ENCODE measurements at regions not wholly inside any gene's neighbourhood (a gene's known extent, or its start where the extent isn't known, plus 50 kb on each side); places are given as distances from the start of the nearest gene placed in this dataset.

DNA sequence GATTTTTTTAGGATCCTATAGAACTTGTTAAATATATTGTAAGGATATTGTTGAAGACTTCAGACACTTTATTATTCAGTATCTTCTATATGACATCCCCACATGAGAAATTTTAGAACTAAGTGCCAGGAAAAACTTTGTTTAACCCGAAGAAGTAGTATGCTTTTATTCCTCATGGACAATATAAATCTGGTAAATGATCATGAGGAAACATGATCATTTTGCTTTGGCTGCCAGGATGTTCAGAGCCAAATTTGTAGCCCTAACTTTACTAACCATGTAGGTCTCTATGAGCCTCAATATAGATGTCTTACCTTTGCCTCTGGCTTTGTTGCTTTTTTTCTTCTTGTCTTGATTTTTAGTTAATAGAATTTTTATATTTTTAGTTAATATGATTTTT, 77.8 kb upstream of the TEX13D start:
- 50 to 81% (median 67%) methylated on average over 1 of the region's 1 CpG for WGBS, 4 donors
- H3K27ac ChIP-seq = no peak overlapping the region
- TF ChIP-seq, protein P1, sequence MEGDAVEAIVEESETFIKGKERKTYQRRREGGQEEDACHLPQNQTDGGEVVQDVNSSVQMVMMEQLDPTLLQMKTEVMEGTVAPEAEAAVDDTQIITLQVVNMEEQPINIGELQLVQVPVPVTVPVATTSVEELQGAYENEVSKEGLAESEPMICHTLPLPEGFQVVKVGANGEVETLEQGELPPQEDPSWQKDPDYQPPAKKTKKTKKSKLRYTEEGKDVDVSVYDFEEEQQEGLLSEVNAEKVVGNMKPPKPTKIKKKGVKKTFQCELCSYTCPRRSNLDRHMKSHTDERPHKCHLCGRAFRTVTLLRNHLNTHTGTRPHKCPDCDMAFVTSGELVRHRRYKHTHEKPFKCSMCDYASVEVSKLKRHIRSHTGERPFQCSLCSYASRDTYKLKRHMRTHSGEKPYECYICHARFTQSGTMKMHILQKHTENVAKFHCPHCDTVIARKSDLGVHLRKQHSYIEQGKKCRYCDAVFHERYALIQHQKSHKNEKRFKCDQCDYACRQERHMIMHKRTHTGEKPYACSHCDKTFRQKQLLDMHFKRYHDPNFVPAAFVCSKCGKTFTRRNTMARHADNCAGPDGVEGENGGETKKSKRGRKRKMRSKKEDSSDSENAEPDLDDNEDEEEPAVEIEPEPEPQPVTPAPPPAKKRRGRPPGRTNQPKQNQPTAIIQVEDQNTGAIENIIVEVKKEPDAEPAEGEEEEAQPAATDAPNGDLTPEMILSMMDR (IDR thresholded peaks at IDR 0.05) = no peak
- TF ChIP-seq POLR2A (IDR thresholded peaks at IDR 0.05) = no peak

DNA sequence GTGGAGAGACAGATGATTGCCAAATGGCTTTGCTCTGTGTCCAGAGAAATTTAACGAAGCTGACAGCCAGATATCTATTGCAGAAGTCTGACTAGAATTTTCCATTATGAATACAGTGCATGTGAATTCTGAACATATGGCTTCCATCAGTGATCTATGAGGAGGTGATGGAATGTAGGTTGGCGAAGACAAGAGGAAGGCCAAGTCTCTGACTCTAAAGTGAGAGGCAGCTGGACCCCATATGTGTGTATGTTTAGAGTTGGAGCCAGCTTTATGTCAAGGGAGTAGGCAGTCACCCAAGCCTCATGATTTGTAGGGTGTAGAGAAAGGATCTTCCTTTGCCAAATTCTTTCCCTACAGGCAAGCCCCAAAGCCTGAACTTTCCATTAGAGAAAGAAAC, 76.2 kb upstream of the TEX13D start:
- Histone ChIP-seq H3K4me3 (no peak overlapping the region), H3K36me3 (no peaks in the 10 kb centered on the region), H3K4me1 (peaks cover 0 to 3% (median 0%) of the 10 kb centered on the region in 12 donors), H3K27me3 (no peaks in the 10 kb centered on the region), H3K27ac (peak overlapping the region in 2 of 12 donors; percentile 12 to 30), H3K9me3 (no peaks in the 10 kb centered on the region)
- WGBS, 4 donors = 42 to 51% (median 45%) methylated on average over 2 of the region's 2 CpGs
- DNase-seq = peak in 1 of 5 donors; percentile 22
- intact Hi-C loops (cut with DNase I) = no loop called here
- ATAC-seq = peak in 2 of 4 donors; percentile 16 to 80
- TF ChIP-seq POLR2A (IDR thresholded peaks at IDR 0.05) = no peak
- TF ChIP-seq, protein P1 (IDR thresholded peaks at IDR 0.05) = no peak

More for the DNA sequence above, 77.8 kb upstream of the TEX13D start:
- Histone ChIP-seq H3K4me1 (peaks cover 0 to 3% (median 0%) of the 10 kb centered on the region in 12 donors), H3K27me3 (no peaks in the 10 kb centered on the region), H3K9me3 (no peaks in the 10 kb centered on the region), H3K36me3 (no peaks in the 10 kb centered on the region), H3K4me3 (no peak overlapping the region)
- DNase-seq (no peak), ATAC-seq (no peak)
- intact Hi-C loops (cut with DNase I) = no loop called here

DNA sequence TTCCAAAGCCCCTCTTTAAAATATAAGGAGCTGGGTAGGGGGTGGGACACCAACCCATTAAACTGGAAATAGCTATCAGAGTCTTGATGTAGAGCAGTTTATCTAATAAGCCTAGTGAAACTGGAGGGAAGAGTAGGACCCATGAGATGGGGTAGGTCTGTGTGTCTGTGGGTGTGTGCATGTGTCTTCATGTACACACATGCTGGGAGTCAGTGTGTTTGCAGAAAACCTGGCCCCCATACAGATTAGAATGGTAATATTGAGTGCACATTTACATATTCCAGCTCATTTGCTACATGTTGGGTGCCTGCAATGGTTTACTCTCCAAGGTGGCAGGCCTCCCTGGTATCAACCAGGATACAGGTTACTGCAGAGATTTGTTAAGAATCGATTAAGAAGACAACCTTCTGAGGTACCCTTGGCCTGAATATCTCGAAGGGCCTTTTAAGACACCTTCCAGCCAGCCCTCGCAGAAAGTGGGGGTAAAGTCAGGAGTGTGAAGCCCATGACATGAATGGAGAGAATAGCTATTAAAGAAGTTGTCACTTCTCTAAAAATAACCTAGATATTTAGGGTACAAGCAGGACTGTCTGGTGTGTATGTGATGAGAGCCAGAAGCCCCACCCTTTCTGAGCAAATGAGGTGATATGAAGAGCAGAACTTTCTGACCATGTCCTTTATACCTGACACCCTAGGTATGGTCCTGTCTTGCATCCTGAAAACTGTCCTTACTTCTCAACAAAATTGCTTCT, 75.7 kb upstream of the TEX13D start:
- ATAC-seq (no peak), DNase-seq (no peak)
- peaks cover 0 to 3% (median 0%) of the 10 kb centered on the region in 12 donors for H3K4me1 ChIP-seq
- intact Hi-C loops (cut with DNase I) = no loop called here
- 51 to 64% (median 59%) methylated on average over 3 of the region's 3 CpGs for WGBS, 4 donors
- H3K36me3 ChIP-seq = no peaks in the 10 kb centered on the region
- H3K27ac ChIP-seq = peak overlapping the region in 3 of 12 donors; percentile 12 to 34 (median 17)
- no peaks in the 10 kb centered on the region for H3K9me3 ChIP-seq
- TF ChIP-seq POLR2A (IDR thresholded peaks at IDR 0.05) = no peak
- TF ChIP-seq, protein P1 (IDR thresholded peaks at IDR 0.05) = no peak
- no peaks in the 10 kb centered on the region for H3K27me3 ChIP-seq
- no peak overlapping the region for H3K4me3 ChIP-seq

DNA sequence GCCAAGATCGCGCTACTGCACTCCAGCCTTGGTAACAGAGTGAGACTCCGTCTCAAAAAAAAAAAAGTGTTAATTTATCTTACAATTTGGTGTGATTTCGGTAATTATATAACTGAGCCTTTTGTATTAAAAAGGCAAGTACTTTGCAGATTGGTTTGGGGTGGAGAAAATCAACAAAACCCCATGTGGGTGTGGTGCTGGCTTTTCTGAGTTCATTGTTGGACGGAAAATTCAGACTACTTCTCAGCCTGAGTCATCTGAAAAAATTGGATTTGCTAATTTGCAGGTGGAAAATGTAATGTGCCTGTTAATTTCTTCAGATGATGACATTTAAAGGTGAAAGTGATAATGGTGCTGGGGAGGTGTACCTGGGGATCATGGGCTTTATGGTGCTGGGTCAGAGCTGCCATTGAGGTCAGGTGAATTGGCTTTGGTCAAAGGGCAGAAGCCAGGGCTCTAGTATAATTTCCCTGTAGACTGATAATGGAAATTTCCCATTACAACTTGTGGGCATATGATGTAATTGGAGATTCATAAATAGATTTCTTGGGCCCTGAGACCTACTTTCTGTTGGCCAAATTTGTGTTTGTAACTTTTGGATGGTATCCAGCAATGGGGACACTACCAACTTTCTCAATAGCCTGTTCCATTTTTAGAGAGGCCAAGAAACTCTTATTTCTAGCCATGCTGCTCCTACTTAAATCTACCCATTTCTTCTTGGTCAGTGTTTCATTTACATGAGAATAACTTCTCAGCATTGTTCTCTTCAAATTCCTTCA, 74.3 kb upstream of the TEX13D start:
- no peaks in the 10 kb centered on the region for H3K9me3 ChIP-seq
- TF ChIP-seq POLR2A (IDR thresholded peaks at IDR 0.05) = no peak
- TF ChIP-seq, protein P1 (IDR thresholded peaks at IDR 0.05) = no peak
- no peak for DNase-seq
- H3K4me3 ChIP-seq = no peak overlapping the region
- peak in 1 of 4 donors; percentile 62 for ATAC-seq
- intact Hi-C loops (cut with DNase I) = no loop called here
- H3K27ac ChIP-seq = peak overlapping the region in 2 of 12 donors; percentile 17 to 34
- H3K4me1 ChIP-seq = peaks cover 0 to 3% (median 0%) of the 10 kb centered on the region in 12 donors
- H3K27me3 ChIP-seq = no peaks in the 10 kb centered on the region
- H3K36me3 ChIP-seq = no peaks in the 10 kb centered on the region
- WGBS, 4 donors = 77 to 92% (median 84%) methylated on average over 5 of the region's 5 CpGs

Measured in heart left ventricle (tissue), 16 donors.